ENCODE measurements at regions not wholly inside any gene's neighbourhood (a gene's known extent, or its start where the extent isn't known, plus 50 kb on each side); places are given as distances from the start of the nearest gene placed in this dataset.
"Not testable (repeated sequence)": the region's sequence is repeated elsewhere in the genome, so short reads cannot be mapped to it uniquely, and the experiment has no call there.

DNA sequence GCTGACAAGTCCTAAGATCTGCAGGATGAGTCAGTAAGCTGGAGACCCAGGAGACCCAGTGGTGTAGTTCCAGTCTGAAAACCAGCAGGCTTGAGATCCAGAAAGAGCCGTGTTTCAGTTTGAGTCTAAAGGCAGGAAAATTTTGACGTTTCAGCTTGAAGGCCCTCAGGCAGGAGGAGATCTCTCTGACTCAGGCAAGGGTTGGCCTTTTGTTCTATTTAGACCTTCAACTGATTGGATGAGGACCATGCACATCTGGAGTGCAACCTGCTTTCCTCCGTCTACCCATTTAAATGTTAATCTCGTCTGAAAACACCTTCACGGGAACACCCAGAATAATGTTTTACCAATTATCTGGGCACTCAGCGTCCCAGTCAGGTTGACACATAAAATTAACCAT is 69.5 kb downstream of the NPIPA7 start:
- H3K27me3 ChIP-seq; H3K36me3 ChIP-seq (replicated peaks in 1 of 2; ENCODE audit: insufficient read depth in 1 of 2, low read depth in 2 of 2); intact Hi-C loops (cut with DNase I); H3K4me3 ChIP-seq; H3K27ac ChIP-seq; DNase-seq; H3K4me1 ChIP-seq; ATAC-seq; H3K9me3 ChIP-seq: not testable (repeated sequence)
- WGBS, 2 donors, result no CpG with 5 or more reads among the region's 6 CpGs

GRCh38 chr16:16449712-16450237 is 70.8 kb downstream of the NPIPA7 start:
- H3K36me3 ChIP-seq (replicated peaks in 1 of 2; ENCODE audit: insufficient read depth in 1 of 2, low read depth in 2 of 2); DNase-seq; H3K9me3 ChIP-seq; H3K4me3 ChIP-seq; H3K27ac ChIP-seq; H3K4me1 ChIP-seq; ATAC-seq; H3K27me3 ChIP-seq; intact Hi-C loops (cut with DNase I): not testable (repeated sequence)
- 57 to 60% methylated on average over 4 of the region's 4 CpGs for WGBS, 2 donors

DNA sequence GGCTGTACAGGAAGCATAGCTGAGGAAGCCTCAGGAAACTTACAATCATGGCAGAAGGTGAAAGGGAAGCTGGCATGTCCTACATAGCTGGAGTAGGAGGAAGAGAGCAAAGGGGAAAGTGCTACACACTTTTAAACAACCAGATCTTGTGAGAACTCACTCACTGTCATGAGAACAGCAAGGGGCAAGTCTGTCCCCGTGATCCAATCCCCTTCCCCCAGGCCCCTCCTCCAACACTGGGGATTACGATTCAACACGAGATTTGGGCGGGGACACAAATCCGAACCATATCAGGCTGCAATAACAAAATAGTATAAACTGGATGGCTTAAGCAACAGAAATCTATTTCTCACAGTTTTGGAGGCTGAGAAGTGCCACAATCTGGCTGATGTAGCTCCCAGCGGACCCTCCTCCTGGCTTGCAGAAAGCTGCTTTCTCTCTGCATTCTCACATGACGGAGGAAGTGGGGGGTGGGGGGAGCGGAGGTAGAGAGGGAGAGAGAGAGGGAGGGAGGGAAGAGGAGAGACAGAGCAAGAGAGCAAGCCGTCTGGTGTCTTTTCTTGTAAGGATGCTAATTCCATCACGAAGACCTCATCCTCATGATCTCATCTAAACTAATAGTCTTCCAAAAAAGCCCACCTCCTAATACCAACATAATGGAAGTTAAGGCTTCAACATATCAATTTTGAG is 72.9 kb downstream of the NPIPA7 start:
- ATAC-seq; intact Hi-C loops (cut with DNase I); H3K4me3 ChIP-seq; H3K27ac ChIP-seq; DNase-seq; H3K27me3 ChIP-seq; H3K9me3 ChIP-seq; H3K4me1 ChIP-seq; H3K36me3 ChIP-seq (replicated peaks in 1 of 2; ENCODE audit: insufficient read depth in 1 of 2, low read depth in 2 of 2): not testable (repeated sequence)
- WGBS, 2 donors, result 3 to 15% methylated on average over 4 to 6 of the region's 10 CpGs

GRCh38 chr16:16458579-16458978 is 79.6 kb downstream of the NPIPA7 start:
- H3K27ac ChIP-seq; H3K4me3 ChIP-seq; H3K36me3 ChIP-seq (replicated peaks in 1 of 2; ENCODE audit: insufficient read depth in 1 of 2, low read depth in 2 of 2); DNase-seq; H3K9me3 ChIP-seq; H3K4me1 ChIP-seq; intact Hi-C loops (cut with DNase I); H3K27me3 ChIP-seq; ATAC-seq: not testable (repeated sequence)
- WGBS, 2 donors, result no CpG with 5 or more reads among the region's 5 CpGs

GRCh38 chr16:16463792-16464191 is 84.9 kb downstream of the NPIPA7 start:
- H3K4me3 ChIP-seq; H3K27ac ChIP-seq; H3K27me3 ChIP-seq; H3K9me3 ChIP-seq; ATAC-seq; H3K4me1 ChIP-seq; DNase-seq; H3K36me3 ChIP-seq (replicated peaks in 1 of 2; ENCODE audit: insufficient read depth in 1 of 2, low read depth in 2 of 2); intact Hi-C loops (cut with DNase I): not testable (repeated sequence)
- WGBS, 2 donors, result 70% methylated on average over 3 of the region's 6 CpGs; no CpG with 5 or more reads in 1 of the 2 donors

DNA sequence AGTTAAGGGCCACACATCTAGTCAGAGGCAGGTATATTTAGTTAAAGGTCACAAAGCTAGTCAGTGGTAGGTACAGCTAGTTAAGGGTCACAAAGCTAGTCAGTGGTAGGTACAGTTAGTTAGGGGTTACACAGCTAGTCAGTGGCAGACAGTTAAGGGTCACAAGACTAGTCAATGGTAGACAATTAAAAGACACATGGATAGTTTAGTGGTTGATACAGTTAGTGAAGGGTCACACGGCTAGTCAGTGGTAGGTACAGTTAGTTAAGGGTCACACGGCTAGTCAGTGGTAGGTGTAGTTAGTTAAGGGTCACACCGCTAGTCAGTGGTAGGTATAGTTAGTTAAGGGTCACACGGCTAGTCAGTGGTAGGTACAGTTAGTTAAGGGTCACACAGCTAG is 110.0 kb downstream of the NPIPA7 start:
- H3K4me1 ChIP-seq; H3K36me3 ChIP-seq (replicated peaks in 1 of 2; ENCODE audit: insufficient read depth in 1 of 2, low read depth in 2 of 2); H3K4me3 ChIP-seq; H3K9me3 ChIP-seq; H3K27me3 ChIP-seq; intact Hi-C loops (cut with DNase I); H3K27ac ChIP-seq; DNase-seq; ATAC-seq: not testable (repeated sequence)
- 70 to 76% methylated on average over 4 of the region's 4 CpGs for WGBS, 2 donors

GRCh38 chr16:16489466-16489865 is 110.5 kb downstream of the NPIPA7 start:
- DNase-seq; intact Hi-C loops (cut with DNase I); H3K27ac ChIP-seq; H3K36me3 ChIP-seq (replicated peaks in 1 of 2; ENCODE audit: insufficient read depth in 1 of 2, low read depth in 2 of 2); ATAC-seq; H3K27me3 ChIP-seq; H3K4me1 ChIP-seq; H3K4me3 ChIP-seq; H3K9me3 ChIP-seq: not testable (repeated sequence)
- no CpG with 5 or more reads among the region's 15 CpGs for WGBS, 2 donors

DNA sequence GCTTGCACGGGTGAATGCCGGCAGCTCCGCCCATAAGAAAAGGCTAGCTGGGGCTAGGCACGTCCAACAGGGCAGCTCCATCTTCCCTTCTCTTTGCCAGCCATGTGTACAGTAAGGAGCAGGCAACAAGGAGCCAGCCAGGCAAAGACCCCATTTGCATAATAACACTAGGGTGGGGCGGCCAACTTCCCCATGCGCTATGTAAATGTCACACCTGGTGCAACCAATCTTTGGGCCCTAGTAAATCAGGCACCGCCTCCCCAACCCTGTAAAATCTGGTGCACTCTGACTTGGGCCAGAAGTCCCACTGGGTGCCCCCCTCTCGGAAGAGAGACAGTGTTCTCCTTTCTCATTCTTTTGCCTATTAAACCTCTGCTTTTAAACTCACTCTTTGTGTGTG is 115.2 kb downstream of the NPIPA7 start:
- H3K4me1 ChIP-seq; DNase-seq; H3K36me3 ChIP-seq (replicated peaks in 1 of 2; ENCODE audit: insufficient read depth in 1 of 2, low read depth in 2 of 2); intact Hi-C loops (cut with DNase I); H3K27ac ChIP-seq; H3K27me3 ChIP-seq; ATAC-seq; H3K4me3 ChIP-seq; H3K9me3 ChIP-seq: not testable (repeated sequence)
- whole genome bisulfite sequencing, 2 donors, result no CpG with 5 or more reads among the region's 8 CpGs

- H3K36me3 ChIP-seq (replicated peaks in 1 of 2; ENCODE audit: insufficient read depth in 1 of 2, low read depth in 2 of 2); H3K27ac ChIP-seq; DNase-seq; H3K27me3 ChIP-seq; intact Hi-C loops (cut with DNase I); H3K4me1 ChIP-seq; ATAC-seq; H3K4me3 ChIP-seq; H3K9me3 ChIP-seq: not testable (repeated sequence)
- WGBS, 2 donors, result 7% methylated on average over 3 of the region's 11 CpGs; no CpG with 5 or more reads in 1 of the 2 donors
Observed at GRCh38 chr16:16494998-16495397, 116.1 kb downstream of the NPIPA7 start.

DNA sequence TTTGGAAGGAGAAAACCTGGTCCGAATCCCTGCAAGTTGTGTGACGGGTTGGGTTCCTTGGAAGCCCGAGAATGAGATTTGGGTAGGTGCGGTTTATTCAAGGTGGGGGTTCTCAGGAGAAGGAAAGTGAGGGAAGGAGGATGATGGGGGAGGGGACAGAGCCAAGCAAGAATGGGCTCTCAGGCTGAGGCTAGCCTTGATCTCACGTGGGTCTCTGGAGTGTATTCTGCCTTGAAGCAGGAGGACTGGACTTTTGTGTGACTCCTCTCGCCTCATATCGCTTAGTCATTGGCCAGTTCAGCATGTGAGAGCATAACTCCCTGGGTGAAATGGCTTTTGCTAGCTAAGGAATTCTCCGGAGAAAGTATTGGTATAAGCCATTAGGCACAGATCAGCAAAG is 120.9 kb downstream of the NPIPA7 start:
- H3K36me3 ChIP-seq (replicated peaks in 1 of 2; ENCODE audit: insufficient read depth in 1 of 2, low read depth in 2 of 2); H3K27me3 ChIP-seq; intact Hi-C loops (cut with DNase I); H3K4me3 ChIP-seq; H3K4me1 ChIP-seq; DNase-seq; ATAC-seq; H3K27ac ChIP-seq; H3K9me3 ChIP-seq: not testable (repeated sequence)
- no CpG with 5 or more reads among the region's 8 CpGs for WGBS, 2 donors

- H3K4me3 ChIP-seq; H3K4me1 ChIP-seq; H3K27me3 ChIP-seq; intact Hi-C loops (cut with DNase I); H3K36me3 ChIP-seq (replicated peaks in 1 of 2; ENCODE audit: insufficient read depth in 1 of 2, low read depth in 2 of 2); DNase-seq; ATAC-seq; H3K9me3 ChIP-seq; H3K27ac ChIP-seq: not testable (repeated sequence)
- no CpG with 5 or more reads among the region's 1 CpG for WGBS, 2 donors
Observed at GRCh38 chr16:16507041-16507440, 128.1 kb downstream of the NPIPA7 start.

GRCh38 chr16:16508344-16508743 is 129.4 kb downstream of the NPIPA7 start:
- DNase-seq; intact Hi-C loops (cut with DNase I); H3K27ac ChIP-seq; H3K36me3 ChIP-seq (replicated peaks in 1 of 2; ENCODE audit: insufficient read depth in 1 of 2, low read depth in 2 of 2); ATAC-seq; H3K27me3 ChIP-seq; H3K4me1 ChIP-seq; H3K9me3 ChIP-seq; H3K4me3 ChIP-seq: not testable (repeated sequence)
- no CpG with 5 or more reads among the region's 2 CpGs for WGBS, 2 donors

All from body of pancreas (tissue), 4 donors.